GM12875 (cell line): ENCODE measurements at regions not wholly inside any gene's neighbourhood (a gene's known extent, or its start where the extent isn't known, plus 50 kb on each side); places are given as distances from the start of the nearest gene placed in this dataset.

Experiments used
- H3K4me3 ChIP-seq: one replicate; pipeline ENCODE4 v1.5.1; 2011; ENCODE audit warnings: low read depth, low read length, control low read depth
- TF ChIP-seq, protein P1 (sequence below): IDR thresholded peaks from 2 replicates; pipeline ENCODE4 v1.5.1; 2011; ENCODE audit warnings: low read depth, mild to moderate bottlenecking, control low read depth, inconsistent platforms, low read length, moderate library complexity, borderline replicate concordance; ENCODE audit not compliant: insufficient read depth

DNA sequence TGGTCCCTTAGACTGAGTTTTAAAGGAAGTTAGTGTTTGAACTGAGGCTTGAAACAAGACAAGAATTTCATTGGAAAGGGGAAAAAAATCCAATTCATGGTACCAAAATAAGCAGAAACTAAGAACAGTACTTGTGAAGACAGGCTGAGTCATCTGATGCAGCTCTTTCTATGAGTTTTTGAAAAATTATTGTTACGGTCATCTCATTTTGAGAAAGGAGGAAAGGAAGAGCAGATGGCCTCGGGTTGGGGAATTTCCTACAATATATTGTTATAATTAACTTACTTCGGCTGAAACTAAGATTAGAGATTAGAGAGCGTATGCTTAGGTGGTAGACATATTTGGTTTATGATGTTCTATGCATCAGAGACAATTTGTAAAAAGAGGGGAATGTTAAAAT is 2164.8 kb upstream of the AGA start:
- TF ChIP-seq, protein P1, sequence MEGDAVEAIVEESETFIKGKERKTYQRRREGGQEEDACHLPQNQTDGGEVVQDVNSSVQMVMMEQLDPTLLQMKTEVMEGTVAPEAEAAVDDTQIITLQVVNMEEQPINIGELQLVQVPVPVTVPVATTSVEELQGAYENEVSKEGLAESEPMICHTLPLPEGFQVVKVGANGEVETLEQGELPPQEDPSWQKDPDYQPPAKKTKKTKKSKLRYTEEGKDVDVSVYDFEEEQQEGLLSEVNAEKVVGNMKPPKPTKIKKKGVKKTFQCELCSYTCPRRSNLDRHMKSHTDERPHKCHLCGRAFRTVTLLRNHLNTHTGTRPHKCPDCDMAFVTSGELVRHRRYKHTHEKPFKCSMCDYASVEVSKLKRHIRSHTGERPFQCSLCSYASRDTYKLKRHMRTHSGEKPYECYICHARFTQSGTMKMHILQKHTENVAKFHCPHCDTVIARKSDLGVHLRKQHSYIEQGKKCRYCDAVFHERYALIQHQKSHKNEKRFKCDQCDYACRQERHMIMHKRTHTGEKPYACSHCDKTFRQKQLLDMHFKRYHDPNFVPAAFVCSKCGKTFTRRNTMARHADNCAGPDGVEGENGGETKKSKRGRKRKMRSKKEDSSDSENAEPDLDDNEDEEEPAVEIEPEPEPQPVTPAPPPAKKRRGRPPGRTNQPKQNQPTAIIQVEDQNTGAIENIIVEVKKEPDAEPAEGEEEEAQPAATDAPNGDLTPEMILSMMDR, result no peak
- H3K4me3 ChIP-seq, result no peak overlapping the region

DNA sequence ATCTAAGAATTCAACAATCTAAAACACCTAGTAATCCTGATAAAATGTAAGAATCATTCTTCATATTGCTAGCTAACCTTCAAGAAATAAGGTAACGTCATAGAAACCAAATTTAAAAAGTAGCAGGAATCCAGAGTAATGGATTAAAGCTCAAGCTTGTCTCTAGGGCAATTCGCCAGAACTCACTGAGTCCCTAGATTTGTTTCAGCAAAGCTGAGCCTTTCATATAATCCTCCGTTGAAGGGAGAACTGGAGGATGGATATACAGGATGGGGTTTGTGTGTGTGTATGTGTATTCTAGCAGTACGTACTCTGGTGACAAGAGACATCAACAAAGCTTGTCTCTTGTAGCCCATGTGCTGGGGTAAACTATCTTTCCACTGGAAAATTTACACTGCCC is 2173.5 kb upstream of the AGA start:
- no peak overlapping the region for H3K4me3 ChIP-seq
- TF ChIP-seq, protein P1, result no peak

DNA sequence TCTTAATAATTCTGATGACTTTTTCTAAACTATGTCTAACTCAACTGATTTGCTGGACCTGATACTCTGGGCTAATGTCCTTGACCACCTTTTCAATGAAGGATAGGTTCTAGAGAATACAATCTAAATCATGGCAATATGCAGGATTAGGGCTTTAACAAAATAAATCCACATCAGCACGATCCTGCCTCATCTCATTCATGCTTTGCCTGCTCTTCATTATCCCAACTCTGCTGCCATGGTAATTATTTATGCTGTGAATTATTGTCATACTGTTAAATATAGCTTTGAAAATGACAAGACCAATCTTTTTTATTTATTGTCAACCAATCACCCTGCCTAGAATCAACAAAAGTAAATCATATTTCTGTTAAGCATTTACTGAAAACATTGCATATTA is 2176.7 kb upstream of the AGA start:
- H3K4me3 ChIP-seq, result no peak overlapping the region
- TF ChIP-seq, protein P1, result no peak

DNA sequence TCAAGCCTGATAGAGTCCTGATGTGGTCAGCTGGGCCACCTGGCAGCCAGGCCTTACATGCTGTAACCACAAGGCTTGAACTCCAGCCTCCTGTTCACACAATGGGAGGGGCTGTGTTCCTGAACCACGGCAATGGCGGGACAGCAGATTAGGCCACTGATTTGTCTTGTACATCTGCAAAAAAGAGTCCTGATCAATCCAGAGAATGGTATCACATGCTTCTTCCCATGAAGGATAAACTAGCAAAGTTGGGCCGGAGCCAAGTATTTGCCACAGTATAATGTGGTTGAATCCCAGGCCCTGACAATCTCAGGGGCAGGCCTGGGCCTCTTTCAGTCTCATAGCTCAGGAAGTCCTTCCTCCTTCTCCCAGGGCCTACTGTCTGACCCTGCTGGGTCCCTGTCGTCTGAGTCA is 2182.5 kb upstream of the AGA start:
- TF ChIP-seq, protein P1, result no peak

DNA sequence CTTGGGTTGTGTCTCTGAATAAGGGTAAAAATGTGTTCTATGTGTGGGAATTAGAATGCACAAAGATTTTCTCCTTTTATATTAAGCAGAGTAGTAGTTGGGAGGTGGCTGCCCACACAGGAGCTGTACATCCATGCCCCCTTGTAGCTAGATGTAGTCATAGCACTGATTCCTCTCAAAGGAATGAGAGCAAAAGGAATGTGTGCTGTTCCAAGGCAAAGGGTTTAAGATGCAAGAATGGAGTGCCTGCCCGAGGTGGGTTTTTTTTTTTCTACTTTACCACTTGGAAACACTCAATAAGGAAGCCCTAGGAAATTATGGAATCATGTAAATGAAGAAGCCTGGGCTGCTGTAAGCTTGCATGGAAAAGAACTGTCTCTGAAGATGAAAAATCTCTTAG is 2183.2 kb upstream of the AGA start:
- no peak overlapping the region for H3K4me3 ChIP-seq
- TF ChIP-seq, protein P1, result no peak

More for the DNA sequence above, 2182.5 kb upstream of the AGA start:
- H3K4me3 ChIP-seq, result no peak overlapping the region

DNA sequence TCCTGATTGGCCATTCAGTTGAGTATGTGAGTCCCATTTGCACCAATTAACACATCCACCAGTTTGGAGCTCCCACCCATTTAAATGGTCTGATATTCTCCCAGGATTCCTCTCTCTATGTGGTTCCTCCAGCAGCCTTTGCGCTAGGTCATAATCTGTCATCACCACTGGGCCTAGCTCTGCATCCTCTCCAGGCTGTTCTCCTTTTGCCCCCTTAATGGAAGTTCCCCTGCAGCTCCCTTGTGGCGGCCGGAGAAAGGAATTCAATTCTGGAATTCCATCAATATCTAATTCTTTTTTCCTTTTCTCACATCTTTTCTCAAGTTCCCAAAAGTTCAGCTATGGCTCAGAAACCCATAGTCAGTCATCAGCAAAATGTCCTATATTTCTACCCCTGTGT is 2184.4 kb upstream of the AGA start:
- no peak overlapping the region for H3K4me3 ChIP-seq
- TF ChIP-seq, protein P1, result no peak

DNA sequence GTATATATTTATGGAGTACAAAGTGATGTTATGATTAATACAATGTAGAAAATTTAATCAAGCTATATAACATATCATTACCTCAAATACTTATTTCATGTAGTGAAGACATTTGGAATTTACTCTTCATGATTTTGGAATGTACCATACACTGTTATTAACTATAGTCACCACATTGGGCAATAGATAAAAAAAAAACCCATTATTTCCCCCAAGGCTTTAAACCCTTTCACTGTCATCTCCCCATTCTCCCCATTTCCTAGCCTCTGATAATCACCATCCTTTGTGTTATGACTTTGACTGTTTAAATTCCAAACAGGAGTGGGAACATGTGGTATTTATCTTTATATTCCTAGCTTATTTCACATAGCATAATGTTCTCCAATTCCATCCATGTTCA is 2189.1 kb upstream of the AGA start:
- no peak overlapping the region for H3K4me3 ChIP-seq
- TF ChIP-seq, protein P1, result no peak
